GM23338 (cell line): ENCODE measurements at regions not wholly inside any gene's neighbourhood (a gene's known extent, or its start where the extent isn't known, plus 50 kb on each side); places are given as distances from the start of the nearest gene placed in this dataset.

Source experiments
- ATAC-seq: fragments of 200-7000 bp; cut with Tn5 transposase; 3 replicates; pipeline ENCODE4 v1.9.1; 2020
- DNase-seq: peaks from one replicate; pipeline ENCODE4 v3.0.0-alpha.2; 2015; ENCODE audit warnings: low spot score
- H2AFZ ChIP-seq: fragments of 200-600 bp; sonication (generic); 2 replicates; pipeline ENCODE4 v1.8.0; 2016; ENCODE audit warnings: antibody characterized with exemption, mild to moderate bottlenecking, moderate library complexity
- H3F3A ChIP-seq: fragments of 200-600 bp; sonication (generic); replicated peaks from 2 replicates; pipeline ENCODE4 v1.8.0; 2017; ENCODE audit warnings: antibody characterized with exemption, mixed run types, low read depth
- H3K27ac ChIP-seq: fragments of 200-600 bp; sonication (generic); 2 replicates; pipeline ENCODE4 v1.6.1; 2016; ENCODE audit warnings: low read depth
- H3K27me3 ChIP-seq: fragments of 200-600 bp; sonication (generic); 2 replicates; pipeline ENCODE4 v1.8.0; 2016; ENCODE audit warnings: mild to moderate bottlenecking, mixed run types, moderate library complexity; ENCODE audit not compliant: insufficient read depth
- H3K36me3 ChIP-seq: fragments of 200-600 bp; sonication (generic); 2 replicates; pipeline ENCODE4 v1.8.0; 2016; ENCODE audit warnings: mild to moderate bottlenecking; ENCODE audit not compliant: insufficient read depth
- H3K4me1 ChIP-seq: fragments of 200-600 bp; sonication (generic); 2 replicates; pipeline ENCODE4 v1.8.0; 2016; ENCODE audit warnings: mild to moderate bottlenecking, moderate library complexity; ENCODE audit not compliant: insufficient read depth
- H3K4me2 ChIP-seq: fragments of 200-600 bp; sonication (generic); 2 replicates; pipeline ENCODE4 v1.7.1; 2017; ENCODE audit warnings: mixed run types
- H3K4me3 ChIP-seq: fragments of 200-600 bp; sonication (generic); 2 replicates; pipeline ENCODE4 v1.6.1; 2016; ENCODE audit warnings: mixed run types
- H3K79me2 ChIP-seq: fragments of 200-600 bp; sonication (generic); replicated peaks from 2 replicates; pipeline ENCODE4 v1.8.0; 2017; ENCODE audit warnings: mild to moderate bottlenecking; ENCODE audit not compliant: insufficient read depth
- H3K9me2 ChIP-seq: fragments of 200-600 bp; sonication (generic); 2 replicates; pipeline ENCODE4 v1.8.0; 2017; ENCODE audit not compliant: insufficient read depth
- H4K20me1 ChIP-seq: fragments of 200-600 bp; sonication (generic); replicated peaks from 2 replicates; pipeline ENCODE4 v1.8.0; 2017; ENCODE audit warnings: mild to moderate bottlenecking; ENCODE audit not compliant: insufficient read depth
- H3K27ac Mint-ChIP-seq: 2 replicates; pipeline ENCODE4 v1.8.0; 2020; ENCODE audit warnings: inconsistent platforms, mild to moderate bottlenecking, moderate library complexity, mixed read lengths
- H3K27me3 Mint-ChIP-seq: 3 replicates; pipeline ENCODE4 v1.8.0; 2022; ENCODE audit warnings: low read depth, mild to moderate bottlenecking, moderate library complexity, mixed read lengths, inconsistent platforms; ENCODE audit not compliant: insufficient read depth, poor library complexity
- H3K36me3 Mint-ChIP-seq: 3 replicates; pipeline ENCODE4 v1.8.0; 2021; ENCODE audit warnings: low read depth, mild to moderate bottlenecking, inconsistent platforms, moderate library complexity, mixed read lengths
- H3K4me1 Mint-ChIP-seq: 3 replicates; pipeline ENCODE4 v1.8.0; 2020; ENCODE audit warnings: mild to moderate bottlenecking, inconsistent platforms, mixed read lengths
- H3K4me3 Mint-ChIP-seq: 3 replicates; pipeline ENCODE4 v1.8.0; 2021; ENCODE audit warnings: moderate library complexity, mild to moderate bottlenecking, inconsistent platforms, mixed read lengths
- H3K9me3 Mint-ChIP-seq: 3 replicates; pipeline ENCODE4 v1.8.0; 2020; ENCODE audit warnings: moderate library complexity, mild to moderate bottlenecking, inconsistent platforms, mixed read lengths
- CREB1 ChIP-seq: fragments of 250-450 bp; sonication (Bioruptor Pico); IDR thresholded peaks from 2 replicates; pipeline ENCODE4 v1.5.0; 2020; ENCODE audit warnings: low read depth, mild to moderate bottlenecking, moderate library complexity
- EZH2 ChIP-seq: fragments of 200-600 bp; sonication (generic); IDR thresholded peaks from one replicate; pipeline ENCODE4 v1.8.0; 2017; ENCODE audit warnings: antibody characterized with exemption, mild to moderate bottlenecking, low read depth; ENCODE audit not compliant: unreplicated experiment
- EZH2phosphoT487 ChIP-seq: fragments of 200-600 bp; sonication (generic); IDR thresholded peaks from one replicate; pipeline ENCODE4 v1.8.1; 2018; ENCODE audit warnings: antibody characterized with exemption; ENCODE audit not compliant: unreplicated experiment
- JUNB ChIP-seq: IDR thresholded peaks from one replicate; pipeline ENCODE4 v1.6.1; 2016; ENCODE audit warnings: antibody characterized with exemption; ENCODE audit not compliant: unreplicated experiment
- NANOG ChIP-seq: IDR thresholded peaks from 2 replicates; pipeline ENCODE4 v1.6.1; 2016; ENCODE audit warnings: antibody characterized with exemption, borderline replicate concordance
- POLR2AphosphoS5 ChIP-seq: IDR thresholded peaks from 2 replicates; pipeline ENCODE4 v1.6.1; 2016; ENCODE audit warnings: antibody characterized with exemption, low read depth
- ZNF114 ChIP-seq: fragments of 250-450 bp; sonication (Bioruptor Pico); IDR thresholded peaks from 2 replicates; pipeline ENCODE4 v1.5.0; 2020; ENCODE audit warnings: mild to moderate bottlenecking, moderate library complexity
- ZNF331 ChIP-seq: fragments of 250-450 bp; sonication (Bioruptor Pico); IDR thresholded peaks from 2 replicates; pipeline ENCODE4 v1.5.0; 2020; ENCODE audit warnings: low read depth, mild to moderate bottlenecking, moderate library complexity
- TF ChIP-seq, protein P1 (sequence below): IDR thresholded peaks from one replicate; pipeline ENCODE4 v1.6.1; 2018; ENCODE audit warnings: antibody characterized with exemption; ENCODE audit not compliant: unreplicated experiment
- TF ChIP-seq, protein P2 (sequence below): fragments of 250-450 bp; sonication (Bioruptor Pico); IDR thresholded peaks from 2 replicates; pipeline ENCODE4 v1.5.0; 2020; ENCODE audit warnings: mild to moderate bottlenecking, moderate library complexity
- TF ChIP-seq, protein P3 (sequence below): IDR thresholded peaks from 2 replicates; pipeline ENCODE4 v1.6.1; 2016; ENCODE audit warnings: antibody characterized with exemption
- TF ChIP-seq, protein P4 (sequence below), 2 experiments: fragments of 200-600 bp in 1 of 2; sonication (generic) in 1 of 2; conservative IDR thresholded peaks; 2 replicates each; pipeline versions ENCODE4 v1.5.1 to v1.6.1; 2016 to 2017; ENCODE audit warnings: antibody characterized with exemption in 2 of 2, low read depth in 2 of 2, mild to moderate bottlenecking in 2 of 2, moderate library complexity in 1 of 2

DNA sequence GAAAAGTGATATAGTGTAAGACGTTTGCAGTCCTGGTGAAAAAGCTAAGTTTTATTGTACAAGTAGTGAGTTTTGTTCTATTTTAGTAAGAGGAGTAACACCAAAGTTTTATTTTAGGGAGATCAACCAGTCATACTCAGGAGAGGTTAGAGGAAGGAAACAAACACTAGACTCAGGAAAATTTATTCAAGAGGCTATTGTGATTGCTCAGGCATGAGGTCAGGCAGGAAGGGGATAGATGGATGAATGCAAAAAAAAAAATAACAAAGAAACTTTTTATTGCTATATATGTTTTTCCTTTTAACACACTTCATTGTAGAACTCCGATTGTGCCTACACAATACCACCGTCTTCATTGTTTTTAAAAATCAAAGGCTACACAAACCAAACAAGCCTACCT lies 189.0 kb downstream of the LYPLAL1 start:
- no peak overlapping the region for H3K27ac ChIP-seq
- H3K27me3 ChIP-seq = no peaks in the 10 kb centered on the region
- Mint-ChIP-seq H3K27me3 (no peaks in the 10 kb centered on the region), H3K4me1 (no peaks in the 10 kb centered on the region), H3K36me3 (no peaks in the 10 kb centered on the region), H3K27ac (no peak overlapping the region), H3K4me3 (no peak overlapping the region), H3K9me3 (no peaks in the 10 kb centered on the region)
- no peak overlapping the region for H3K4me2 ChIP-seq
- ATAC-seq (no peak), DNase-seq (no peak)
- no peaks in the 10 kb centered on the region for H3K4me1 ChIP-seq
- no peaks in the 10 kb centered on the region for H3K79me2 ChIP-seq
- no peaks in the 10 kb centered on the region for H4K20me1 ChIP-seq
- TF ChIP-seq JUNB (no peak), CREB1 (CRISPR knock-in tag) (no peak), NANOG (no peak), POLR2AphosphoS5 (no peak), ZNF114 (CRISPR knock-in tag) (no peak), EZH2 (no peak), ZNF331 (CRISPR knock-in tag) (no peak), EZH2phosphoT487 (no peak)
- TF ChIP-seq, protein P1, sequence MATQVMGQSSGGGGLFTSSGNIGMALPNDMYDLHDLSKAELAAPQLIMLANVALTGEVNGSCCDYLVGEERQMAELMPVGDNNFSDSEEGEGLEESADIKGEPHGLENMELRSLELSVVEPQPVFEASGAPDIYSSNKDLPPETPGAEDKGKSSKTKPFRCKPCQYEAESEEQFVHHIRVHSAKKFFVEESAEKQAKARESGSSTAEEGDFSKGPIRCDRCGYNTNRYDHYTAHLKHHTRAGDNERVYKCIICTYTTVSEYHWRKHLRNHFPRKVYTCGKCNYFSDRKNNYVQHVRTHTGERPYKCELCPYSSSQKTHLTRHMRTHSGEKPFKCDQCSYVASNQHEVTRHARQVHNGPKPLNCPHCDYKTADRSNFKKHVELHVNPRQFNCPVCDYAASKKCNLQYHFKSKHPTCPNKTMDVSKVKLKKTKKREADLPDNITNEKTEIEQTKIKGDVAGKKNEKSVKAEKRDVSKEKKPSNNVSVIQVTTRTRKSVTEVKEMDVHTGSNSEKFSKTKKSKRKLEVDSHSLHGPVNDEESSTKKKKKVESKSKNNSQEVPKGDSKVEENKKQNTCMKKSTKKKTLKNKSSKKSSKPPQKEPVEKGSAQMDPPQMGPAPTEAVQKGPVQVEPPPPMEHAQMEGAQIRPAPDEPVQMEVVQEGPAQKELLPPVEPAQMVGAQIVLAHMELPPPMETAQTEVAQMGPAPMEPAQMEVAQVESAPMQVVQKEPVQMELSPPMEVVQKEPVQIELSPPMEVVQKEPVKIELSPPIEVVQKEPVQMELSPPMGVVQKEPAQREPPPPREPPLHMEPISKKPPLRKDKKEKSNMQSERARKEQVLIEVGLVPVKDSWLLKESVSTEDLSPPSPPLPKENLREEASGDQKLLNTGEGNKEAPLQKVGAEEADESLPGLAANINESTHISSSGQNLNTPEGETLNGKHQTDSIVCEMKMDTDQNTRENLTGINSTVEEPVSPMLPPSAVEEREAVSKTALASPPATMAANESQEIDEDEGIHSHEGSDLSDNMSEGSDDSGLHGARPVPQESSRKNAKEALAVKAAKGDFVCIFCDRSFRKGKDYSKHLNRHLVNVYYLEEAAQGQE = no peak
- TF ChIP-seq, protein P2, sequence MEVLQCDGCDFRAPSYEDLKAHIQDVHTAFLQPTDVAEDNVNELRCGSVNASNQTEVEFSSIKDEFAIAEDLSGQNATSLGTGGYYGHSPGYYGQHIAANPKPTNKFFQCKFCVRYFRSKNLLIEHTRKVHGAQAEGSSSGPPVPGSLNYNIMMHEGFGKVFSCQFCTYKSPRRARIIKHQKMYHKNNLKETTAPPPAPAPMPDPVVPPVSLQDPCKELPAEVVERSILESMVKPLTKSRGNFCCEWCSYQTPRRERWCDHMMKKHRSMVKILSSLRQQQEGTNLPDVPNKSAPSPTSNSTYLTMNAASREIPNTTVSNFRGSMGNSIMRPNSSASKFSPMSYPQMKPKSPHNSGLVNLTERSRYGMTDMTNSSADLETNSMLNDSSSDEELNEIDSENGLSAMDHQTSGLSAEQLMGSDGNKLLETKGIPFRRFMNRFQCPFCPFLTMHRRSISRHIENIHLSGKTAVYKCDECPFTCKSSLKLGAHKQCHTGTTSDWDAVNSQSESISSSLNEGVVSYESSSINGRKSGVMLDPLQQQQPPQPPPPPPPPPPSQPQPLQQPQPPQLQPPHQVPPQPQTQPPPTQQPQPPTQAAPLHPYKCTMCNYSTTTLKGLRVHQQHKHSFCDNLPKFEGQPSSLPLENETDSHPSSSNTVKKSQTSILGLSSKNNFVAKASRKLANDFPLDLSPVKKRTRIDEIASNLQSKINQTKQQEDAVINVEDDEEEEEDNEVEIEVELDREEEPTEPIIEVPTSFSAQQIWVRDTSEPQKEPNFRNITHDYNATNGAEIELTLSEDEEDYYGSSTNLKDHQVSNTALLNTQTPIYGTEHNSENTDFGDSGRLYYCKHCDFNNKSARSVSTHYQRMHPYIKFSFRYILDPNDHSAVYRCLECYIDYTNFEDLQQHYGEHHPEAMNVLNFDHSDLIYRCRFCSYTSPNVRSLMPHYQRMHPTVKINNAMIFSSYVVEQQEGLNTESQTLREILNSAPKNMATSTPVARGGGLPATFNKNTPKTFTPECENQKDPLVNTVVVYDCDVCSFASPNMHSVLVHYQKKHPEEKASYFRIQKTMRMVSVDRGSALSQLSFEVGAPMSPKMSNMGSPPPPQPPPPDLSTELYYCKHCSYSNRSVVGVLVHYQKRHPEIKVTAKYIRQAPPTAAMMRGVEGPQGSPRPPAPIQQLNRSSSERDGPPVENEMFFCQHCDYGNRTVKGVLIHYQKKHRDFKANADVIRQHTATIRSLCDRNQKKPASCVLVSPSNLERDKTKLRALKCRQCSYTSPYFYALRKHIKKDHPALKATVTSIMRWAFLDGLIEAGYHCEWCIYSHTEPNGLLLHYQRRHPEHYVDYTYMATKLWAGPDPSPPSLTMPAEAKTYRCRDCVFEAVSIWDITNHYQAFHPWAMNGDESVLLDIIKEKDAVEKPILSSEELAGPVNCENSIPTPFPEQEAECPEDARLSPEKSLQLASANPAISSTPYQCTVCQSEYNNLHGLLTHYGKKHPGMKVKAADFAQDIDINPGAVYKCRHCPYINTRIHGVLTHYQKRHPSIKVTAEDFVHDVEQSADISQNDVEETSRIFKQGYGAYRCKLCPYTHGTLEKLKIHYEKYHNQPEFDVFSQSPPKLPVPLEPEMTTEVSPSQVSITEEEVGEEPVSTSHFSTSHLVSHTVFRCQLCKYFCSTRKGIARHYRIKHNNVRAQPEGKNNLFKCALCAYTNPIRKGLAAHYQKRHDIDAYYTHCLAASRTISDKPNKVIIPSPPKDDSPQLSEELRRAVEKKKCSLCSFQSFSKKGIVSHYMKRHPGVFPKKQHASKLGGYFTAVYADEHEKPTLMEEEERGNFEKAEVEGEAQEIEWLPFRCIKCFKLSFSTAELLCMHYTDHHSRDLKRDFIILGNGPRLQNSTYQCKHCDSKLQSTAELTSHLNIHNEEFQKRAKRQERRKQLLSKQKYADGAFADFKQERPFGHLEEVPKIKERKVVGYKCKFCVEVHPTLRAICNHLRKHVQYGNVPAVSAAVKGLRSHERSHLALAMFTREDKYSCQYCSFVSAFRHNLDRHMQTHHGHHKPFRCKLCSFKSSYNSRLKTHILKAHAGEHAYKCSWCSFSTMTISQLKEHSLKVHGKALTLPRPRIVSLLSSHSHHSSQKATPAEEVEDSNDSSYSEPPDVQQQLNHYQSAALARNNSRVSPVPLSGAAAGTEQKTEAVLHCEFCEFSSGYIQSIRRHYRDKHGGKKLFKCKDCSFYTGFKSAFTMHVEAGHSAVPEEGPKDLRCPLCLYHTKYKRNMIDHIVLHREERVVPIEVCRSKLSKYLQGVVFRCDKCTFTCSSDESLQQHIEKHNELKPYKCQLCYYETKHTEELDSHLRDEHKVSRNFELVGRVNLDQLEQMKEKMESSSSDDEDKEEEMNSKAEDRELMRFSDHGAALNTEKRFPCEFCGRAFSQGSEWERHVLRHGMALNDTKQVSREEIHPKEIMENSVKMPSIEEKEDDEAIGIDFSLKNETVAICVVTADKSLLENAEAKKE (CRISPR knock-in tag) = no peak
- TF ChIP-seq, protein P3, sequence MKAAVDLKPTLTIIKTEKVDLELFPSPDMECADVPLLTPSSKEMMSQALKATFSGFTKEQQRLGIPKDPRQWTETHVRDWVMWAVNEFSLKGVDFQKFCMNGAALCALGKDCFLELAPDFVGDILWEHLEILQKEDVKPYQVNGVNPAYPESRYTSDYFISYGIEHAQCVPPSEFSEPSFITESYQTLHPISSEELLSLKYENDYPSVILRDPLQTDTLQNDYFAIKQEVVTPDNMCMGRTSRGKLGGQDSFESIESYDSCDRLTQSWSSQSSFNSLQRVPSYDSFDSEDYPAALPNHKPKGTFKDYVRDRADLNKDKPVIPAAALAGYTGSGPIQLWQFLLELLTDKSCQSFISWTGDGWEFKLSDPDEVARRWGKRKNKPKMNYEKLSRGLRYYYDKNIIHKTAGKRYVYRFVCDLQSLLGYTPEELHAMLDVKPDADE = no peak
- TF ChIP-seq, protein P4, sequence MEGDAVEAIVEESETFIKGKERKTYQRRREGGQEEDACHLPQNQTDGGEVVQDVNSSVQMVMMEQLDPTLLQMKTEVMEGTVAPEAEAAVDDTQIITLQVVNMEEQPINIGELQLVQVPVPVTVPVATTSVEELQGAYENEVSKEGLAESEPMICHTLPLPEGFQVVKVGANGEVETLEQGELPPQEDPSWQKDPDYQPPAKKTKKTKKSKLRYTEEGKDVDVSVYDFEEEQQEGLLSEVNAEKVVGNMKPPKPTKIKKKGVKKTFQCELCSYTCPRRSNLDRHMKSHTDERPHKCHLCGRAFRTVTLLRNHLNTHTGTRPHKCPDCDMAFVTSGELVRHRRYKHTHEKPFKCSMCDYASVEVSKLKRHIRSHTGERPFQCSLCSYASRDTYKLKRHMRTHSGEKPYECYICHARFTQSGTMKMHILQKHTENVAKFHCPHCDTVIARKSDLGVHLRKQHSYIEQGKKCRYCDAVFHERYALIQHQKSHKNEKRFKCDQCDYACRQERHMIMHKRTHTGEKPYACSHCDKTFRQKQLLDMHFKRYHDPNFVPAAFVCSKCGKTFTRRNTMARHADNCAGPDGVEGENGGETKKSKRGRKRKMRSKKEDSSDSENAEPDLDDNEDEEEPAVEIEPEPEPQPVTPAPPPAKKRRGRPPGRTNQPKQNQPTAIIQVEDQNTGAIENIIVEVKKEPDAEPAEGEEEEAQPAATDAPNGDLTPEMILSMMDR (conservative IDR thresholded peaks at IDR 0.05; ENCODE audit: low read depth in 2 of 2) = no peak
- H3F3A ChIP-seq = no peaks in the 10 kb centered on the region
- no peak overlapping the region for H2AFZ ChIP-seq
- H3K9me2 ChIP-seq = no peaks in the 10 kb centered on the region
- no peak overlapping the region for H3K4me3 ChIP-seq
- no peaks in the 10 kb centered on the region for H3K36me3 ChIP-seq
